Ovary (tissue), 3 donors: ENCODE measurements at regions not wholly inside any gene's neighbourhood (a gene's known extent, or its start where the extent isn't known, plus 50 kb on each side); places are given as distances from the start of the nearest gene placed in this dataset.

ENCODE experiments used
- EP300 ChIP-seq: sonication (generic); formaldehyde crosslinking; IDR thresholded peaks from one replicate; pipeline ENCODE4 v1.6.1; 2017; ENCODE audit warnings: antibody characterized with exemption
- POLR2A ChIP-seq: fragments of 450-650 bp; IDR thresholded peaks from one replicate; pipeline ENCODE4 v1.6.1; 2017; ENCODE audit warnings: antibody characterized with exemption, mild to moderate bottlenecking, moderate library complexity
- TF ChIP-seq, protein P1 (sequence below), 3 donors: fragments of 450-650 bp in 2 of 3; fragments of 200-600 bp in 1 of 3; IDR thresholded peaks; one replicate each; pipeline versions ENCODE4 v1.5.1 to v1.8.0; 2016 to 2022; ENCODE audit warnings: antibody characterized with exemption in 3 of 3, mild to moderate bottlenecking in 1 of 3
- donor health status: DM: no; HTN: no; CAD: no.

DNA sequence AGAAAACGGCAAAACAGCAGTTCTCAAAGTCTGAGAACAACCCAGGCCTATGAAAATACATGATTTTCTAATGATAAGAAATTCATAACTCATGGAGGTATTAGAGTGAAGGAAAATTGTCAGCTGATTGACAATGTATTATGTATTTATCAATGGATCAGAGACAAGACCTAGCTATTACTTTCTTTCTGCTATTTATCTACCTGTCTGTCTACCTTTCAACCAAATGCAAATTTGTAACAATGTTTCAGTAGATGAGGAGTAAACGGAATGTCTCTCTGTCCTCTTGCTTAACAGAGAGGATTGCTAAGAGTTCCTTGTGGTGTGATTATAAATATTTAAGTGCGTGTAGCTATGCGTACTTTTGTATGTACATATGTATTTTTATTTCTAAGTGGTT lies 568.7 kb upstream of the RGS18 start:
- TF ChIP-seq, protein P1, sequence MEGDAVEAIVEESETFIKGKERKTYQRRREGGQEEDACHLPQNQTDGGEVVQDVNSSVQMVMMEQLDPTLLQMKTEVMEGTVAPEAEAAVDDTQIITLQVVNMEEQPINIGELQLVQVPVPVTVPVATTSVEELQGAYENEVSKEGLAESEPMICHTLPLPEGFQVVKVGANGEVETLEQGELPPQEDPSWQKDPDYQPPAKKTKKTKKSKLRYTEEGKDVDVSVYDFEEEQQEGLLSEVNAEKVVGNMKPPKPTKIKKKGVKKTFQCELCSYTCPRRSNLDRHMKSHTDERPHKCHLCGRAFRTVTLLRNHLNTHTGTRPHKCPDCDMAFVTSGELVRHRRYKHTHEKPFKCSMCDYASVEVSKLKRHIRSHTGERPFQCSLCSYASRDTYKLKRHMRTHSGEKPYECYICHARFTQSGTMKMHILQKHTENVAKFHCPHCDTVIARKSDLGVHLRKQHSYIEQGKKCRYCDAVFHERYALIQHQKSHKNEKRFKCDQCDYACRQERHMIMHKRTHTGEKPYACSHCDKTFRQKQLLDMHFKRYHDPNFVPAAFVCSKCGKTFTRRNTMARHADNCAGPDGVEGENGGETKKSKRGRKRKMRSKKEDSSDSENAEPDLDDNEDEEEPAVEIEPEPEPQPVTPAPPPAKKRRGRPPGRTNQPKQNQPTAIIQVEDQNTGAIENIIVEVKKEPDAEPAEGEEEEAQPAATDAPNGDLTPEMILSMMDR (IDR thresholded peaks at IDR 0.05) = no peak
- TF ChIP-seq POLR2A = no peak
- TF ChIP-seq EP300 = no peak
